GM21528 (cell line): ENCODE measurements at regions not wholly inside any gene's neighbourhood (a gene's known extent, or its start where the extent isn't known, plus 50 kb on each side); places are given as distances from the start of the nearest gene placed in this dataset.
A peak's percentile ranks its signal among the peaks of the same experiment; 100 is the strongest.

Experiments
- ATAC-seq: cut with Tn5 transposase; IDR thresholded peaks from one replicate; pipeline ENCODE4 v1.9.1; 2021; ENCODE audit warnings: mild to moderate bottlenecking, moderate library complexity; ENCODE audit not compliant: unreplicated experiment, low FRiP score

GRCh38 chr4:112005027-112005426 lies 140.2 kb upstream of the FAM241A start:
- ATAC-seq = no peak

DNA sequence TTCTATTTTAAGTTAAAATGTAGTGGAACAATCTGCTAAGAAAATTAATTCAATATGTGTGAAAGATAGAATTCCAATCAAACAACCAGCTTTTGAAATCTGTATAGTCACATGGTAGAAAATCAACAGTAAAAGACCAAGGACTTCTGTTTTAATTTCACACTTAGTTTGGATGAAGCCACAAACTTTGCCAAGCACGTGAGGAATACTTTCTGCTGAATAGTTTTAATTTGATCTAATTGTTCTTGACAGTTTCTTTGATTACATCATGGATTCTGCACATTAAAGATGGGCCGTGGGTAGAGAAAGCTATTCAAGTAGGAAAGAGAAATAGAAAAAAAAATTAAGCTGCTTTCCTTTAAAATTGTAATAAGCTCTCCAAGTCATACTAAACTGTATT lies 137.9 kb upstream of the FAM241A start:
- ATAC-seq = no peak

GRCh38 chr4:112015960-112016359 lies 129.3 kb upstream of the FAM241A start:
- no peak for ATAC-seq

- no peak for ATAC-seq
These were observed 121.8 kb upstream of the FAM241A start for GRCh38 chr4:112023402-112023950.

DNA sequence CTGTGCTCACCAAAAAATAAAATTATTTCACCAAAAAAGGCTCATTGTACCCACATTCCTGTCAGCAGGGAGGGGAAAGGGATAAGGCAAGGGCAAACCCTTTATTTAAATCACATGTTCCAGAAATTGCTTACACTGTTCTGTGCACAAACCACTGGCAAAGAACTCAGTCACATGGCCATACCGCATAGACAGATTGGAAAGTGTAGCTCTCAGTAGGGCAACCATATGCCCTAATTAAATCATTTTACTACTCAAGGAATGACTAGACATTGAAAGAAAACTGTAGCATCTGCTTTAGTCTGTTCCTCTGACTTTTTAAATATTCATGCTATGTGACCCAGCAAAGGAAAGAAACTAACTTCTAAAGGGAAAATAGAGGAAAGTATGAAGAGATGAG lies 119.2 kb upstream of the FAM241A start:
- ATAC-seq = no peak

- no peak for ATAC-seq
These were observed 115.5 kb upstream of the FAM241A start for GRCh38 chr4:112029771-112030171.

- peak; percentile 66 for ATAC-seq
These were observed 113.4 kb upstream of the FAM241A start for GRCh38 chr4:112031712-112032328.

- ATAC-seq = no peak
These were observed 108.4 kb upstream of the FAM241A start for GRCh38 chr4:112036886-112037285.

GRCh38 chr4:112038861-112039260 lies 106.4 kb upstream of the FAM241A start:
- ATAC-seq = no peak

DNA sequence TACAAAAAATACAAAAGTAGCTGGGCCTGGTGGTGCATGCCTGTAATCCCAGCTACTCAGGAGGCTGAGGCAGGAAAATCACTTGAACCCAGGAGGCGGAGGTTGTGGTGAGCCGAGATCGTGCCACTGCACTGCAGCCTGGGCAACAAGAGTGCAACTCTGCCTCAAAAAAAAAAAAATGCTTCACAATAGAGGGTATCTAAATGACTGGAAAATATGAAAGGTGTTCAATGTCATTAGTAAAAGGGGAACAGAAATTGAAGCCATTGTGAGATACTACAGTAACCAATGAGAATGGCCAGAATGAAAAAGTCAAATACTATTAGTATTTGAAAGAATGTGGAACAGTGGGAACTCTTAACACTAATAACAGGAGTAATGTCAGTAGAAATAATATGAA lies 96.1 kb upstream of the FAM241A start:
- peak; percentile 84 for ATAC-seq

GRCh38 chr4:112053825-112054350 lies 91.4 kb upstream of the FAM241A start:
- no peak for ATAC-seq

- ATAC-seq = no peak
These were observed 90.2 kb upstream of the FAM241A start for GRCh38 chr4:112055100-112055499.

DNA sequence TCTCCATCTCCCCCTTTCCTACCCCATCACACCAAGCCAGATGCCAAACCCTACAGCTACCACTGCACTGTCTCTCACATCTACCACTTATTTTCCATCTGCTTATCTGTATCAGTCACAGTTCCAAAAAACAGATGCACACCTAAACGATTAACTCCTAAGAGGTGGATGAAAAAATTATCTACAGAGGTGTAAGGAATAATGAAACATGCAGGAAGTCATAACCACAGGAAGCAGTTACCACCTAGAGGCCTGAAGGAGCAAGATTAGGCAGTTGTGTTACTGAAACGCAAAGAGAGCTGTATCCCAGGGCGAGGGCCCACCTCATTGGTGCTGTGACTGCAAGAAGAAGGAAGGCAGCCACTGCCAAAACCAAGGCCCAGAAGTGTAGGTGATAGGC lies 87.8 kb upstream of the FAM241A start:
- ATAC-seq = no peak

- no peak for ATAC-seq
These were observed 86.8 kb upstream of the FAM241A start for GRCh38 chr4:112058433-112058832.

GRCh38 chr4:112060212-112060611 lies 85.0 kb upstream of the FAM241A start:
- no peak for ATAC-seq

- ATAC-seq = no peak
These were observed 83.9 kb upstream of the FAM241A start for GRCh38 chr4:112061207-112061817.

DNA sequence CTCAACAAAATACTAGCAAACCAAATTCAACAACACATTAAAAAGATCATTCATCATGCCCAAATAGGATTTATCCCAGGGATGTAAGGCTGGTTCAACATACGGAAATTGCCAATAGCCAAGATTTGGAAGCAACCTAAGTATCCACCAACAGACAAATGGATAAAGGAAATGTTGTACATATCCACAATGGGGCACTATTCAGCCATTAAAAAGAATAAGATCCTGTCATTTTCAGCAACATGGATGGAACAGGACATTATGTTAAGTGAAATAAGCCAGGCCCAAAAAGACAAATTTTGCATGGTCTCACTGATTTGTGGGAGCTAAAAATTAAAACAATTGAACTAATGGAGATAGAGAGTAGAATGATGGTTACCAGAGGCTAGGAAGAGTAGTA lies 82.0 kb upstream of the FAM241A start:
- ATAC-seq = no peak

- ATAC-seq = no peak
These were observed 76.1 kb upstream of the FAM241A start for GRCh38 chr4:112069110-112069509.

DNA sequence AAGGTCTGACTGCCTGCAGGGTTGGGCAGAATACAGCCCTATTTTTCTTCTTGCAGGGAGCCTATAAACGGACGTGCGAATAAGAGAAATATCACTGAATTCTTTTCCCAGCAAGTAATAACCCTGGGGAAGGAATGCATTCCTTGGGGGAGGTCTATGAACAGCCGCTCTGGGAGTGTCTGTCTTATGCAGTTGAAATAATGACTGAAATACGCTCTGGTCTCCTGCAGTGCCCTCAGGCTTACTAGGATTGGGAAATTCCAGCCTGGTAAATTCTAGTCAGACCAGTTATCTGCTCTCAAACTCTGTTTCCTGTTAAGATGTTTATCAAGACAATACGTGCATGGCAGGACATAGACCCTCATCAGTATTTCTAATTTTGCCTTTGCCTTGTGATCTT lies 72.1 kb upstream of the FAM241A start:
- no peak for ATAC-seq

DNA sequence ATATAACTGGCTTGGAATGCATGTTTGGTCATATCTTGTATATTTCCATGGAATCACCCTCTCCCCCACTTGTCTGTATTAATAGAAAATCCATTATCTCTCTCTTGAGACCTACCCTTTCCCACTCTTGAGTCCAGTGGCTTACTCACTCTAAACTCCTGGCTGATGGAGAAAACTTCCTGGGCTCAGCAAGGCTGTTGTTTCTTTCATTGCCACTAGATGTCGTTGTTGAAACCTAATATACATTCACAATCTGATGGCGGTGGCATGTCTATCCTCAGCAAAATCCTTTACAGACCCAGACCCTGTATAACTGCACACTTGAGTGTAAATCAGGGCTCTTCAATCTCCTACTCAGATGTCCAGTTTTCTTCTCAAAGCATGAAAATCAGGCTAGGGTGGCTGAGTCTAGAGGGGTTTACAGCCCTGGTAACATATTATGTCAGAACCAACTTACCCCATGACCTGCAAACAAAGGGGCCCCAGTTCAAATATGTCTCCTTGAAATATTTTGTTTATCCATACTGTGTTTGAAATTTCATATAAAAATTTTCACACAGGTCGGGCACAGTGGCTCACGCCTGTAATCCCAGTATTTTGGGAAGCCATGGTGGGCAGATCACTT lies 70.0 kb upstream of the FAM241A start:
- peak; percentile 79 for ATAC-seq

DNA sequence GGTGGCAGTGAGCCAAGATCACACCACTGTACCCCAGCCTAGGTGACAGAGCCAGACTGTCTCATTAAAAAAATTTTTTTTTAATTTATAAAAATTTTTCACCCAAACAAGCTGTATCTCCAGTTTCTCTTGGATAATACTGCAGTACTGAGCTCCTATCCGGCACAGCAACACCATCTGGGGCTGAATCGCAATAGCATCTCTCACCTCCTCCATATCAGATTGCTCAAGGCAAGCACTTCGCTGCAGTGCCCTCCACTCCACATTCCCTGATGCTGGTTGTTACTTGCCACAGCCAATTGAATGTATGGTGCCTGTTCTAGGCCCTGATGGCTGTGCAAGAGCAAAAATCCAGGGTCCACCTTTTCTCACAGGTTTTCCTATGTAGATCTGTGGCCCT lies 69.3 kb upstream of the FAM241A start:
- no peak for ATAC-seq
